ENCODE measurements at regions not wholly inside any gene's neighbourhood (a gene's known extent, or its start where the extent isn't known, plus 50 kb on each side); places are given as distances from the start of the nearest gene placed in this dataset.

- TF ChIP-seq, protein P1, sequence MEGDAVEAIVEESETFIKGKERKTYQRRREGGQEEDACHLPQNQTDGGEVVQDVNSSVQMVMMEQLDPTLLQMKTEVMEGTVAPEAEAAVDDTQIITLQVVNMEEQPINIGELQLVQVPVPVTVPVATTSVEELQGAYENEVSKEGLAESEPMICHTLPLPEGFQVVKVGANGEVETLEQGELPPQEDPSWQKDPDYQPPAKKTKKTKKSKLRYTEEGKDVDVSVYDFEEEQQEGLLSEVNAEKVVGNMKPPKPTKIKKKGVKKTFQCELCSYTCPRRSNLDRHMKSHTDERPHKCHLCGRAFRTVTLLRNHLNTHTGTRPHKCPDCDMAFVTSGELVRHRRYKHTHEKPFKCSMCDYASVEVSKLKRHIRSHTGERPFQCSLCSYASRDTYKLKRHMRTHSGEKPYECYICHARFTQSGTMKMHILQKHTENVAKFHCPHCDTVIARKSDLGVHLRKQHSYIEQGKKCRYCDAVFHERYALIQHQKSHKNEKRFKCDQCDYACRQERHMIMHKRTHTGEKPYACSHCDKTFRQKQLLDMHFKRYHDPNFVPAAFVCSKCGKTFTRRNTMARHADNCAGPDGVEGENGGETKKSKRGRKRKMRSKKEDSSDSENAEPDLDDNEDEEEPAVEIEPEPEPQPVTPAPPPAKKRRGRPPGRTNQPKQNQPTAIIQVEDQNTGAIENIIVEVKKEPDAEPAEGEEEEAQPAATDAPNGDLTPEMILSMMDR (IDR thresholded peaks at IDR 0.05; ENCODE audit: unreplicated experiment) = no peak
- Mint-ChIP-seq H3K4me3 (ENCODE audit: low read depth, unreplicated experiment) (no peak overlapping the region), H3K9me3 (ENCODE audit: low read depth, unreplicated experiment) (peaks cover 8% of the 10 kb centered on the region), H3K27ac (ENCODE audit: unreplicated experiment) (no peak overlapping the region), H3K4me1 (ENCODE audit: low read depth, unreplicated experiment) (no peaks in the 10 kb centered on the region), H3K27me3 (ENCODE audit: unreplicated experiment) (peaks cover 10% of the 10 kb centered on the region), H3K36me3 (ENCODE audit: insufficient read depth, unreplicated experiment) (no peaks in the 10 kb centered on the region)
- CTCF ChIA-PET = no interaction called here
- no TSS peak for BruUV-seq (replicated peaks)
- DNase-seq = no peak
- intact Hi-C loops (cut with micrococcal nuclease; ENCODE audit: unreplicated experiment) = loop anchor here (5.0 kb wide), 1 partner anchor 1023 kb away; no protein-coding TSS in a partner anchor
Observed at GRCh38 chr4:17320046-17320445, 191.8 kb downstream of the QDPR start.

DNA sequence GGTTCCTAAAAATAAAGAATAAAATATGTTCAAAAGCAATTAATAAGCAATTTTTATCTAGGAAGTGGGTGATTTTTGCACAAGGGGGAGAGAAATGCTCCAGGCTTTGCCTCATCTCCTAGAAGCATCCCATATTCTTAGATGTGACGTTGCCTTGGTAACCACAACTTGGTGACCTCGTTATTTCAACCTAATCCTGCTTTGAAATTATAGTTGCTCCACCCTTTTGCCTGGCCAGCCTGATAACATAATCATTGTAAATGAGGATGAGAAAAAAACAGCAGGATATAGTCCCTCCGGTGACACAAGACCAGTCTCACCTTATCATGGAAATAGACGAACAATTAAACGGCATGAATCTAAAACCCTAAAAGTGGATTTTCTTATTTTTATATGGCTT is 194.4 kb downstream of the QDPR start:
- H3K9me3 Mint-ChIP-seq (ENCODE audit: low read depth, unreplicated experiment) = peaks cover 8% of the 10 kb centered on the region
- H3K4me3 Mint-ChIP-seq (ENCODE audit: low read depth, unreplicated experiment) = no peak overlapping the region
- TF ChIP-seq, protein P1 (IDR thresholded peaks at IDR 0.05; ENCODE audit: unreplicated experiment) = no peak
- intact Hi-C loops (cut with micrococcal nuclease; ENCODE audit: unreplicated experiment) = no loop called here
- H3K27ac Mint-ChIP-seq (ENCODE audit: unreplicated experiment) = no peak overlapping the region
- no peak for DNase-seq
- no peaks in the 10 kb centered on the region for H3K4me1 Mint-ChIP-seq (ENCODE audit: low read depth, unreplicated experiment)
- H3K27me3 Mint-ChIP-seq (ENCODE audit: unreplicated experiment) = peaks cover 10% of the 10 kb centered on the region
- CTCF ChIA-PET = no interaction called here
- BruUV-seq (replicated peaks) = no TSS peak
- no peaks in the 10 kb centered on the region for H3K36me3 Mint-ChIP-seq (ENCODE audit: insufficient read depth, unreplicated experiment)

DNA sequence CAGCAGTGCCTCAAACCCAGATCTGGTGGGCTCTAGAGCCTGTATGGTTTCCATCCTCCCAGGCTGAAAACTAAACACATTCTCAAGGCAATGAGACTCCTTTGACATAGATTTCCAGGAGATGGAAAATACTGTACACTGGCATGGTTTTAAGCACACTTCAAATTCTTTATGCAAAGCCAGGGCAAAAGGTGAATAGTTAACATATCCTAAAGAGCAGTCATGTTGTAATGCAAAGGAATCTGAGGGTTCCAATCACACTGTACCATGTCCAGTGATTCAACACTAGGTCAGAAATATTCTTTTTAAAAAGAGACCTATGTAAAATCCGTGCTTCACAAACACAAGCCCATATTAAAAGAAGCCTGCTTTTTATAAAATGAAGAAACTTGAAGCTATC is 195.3 kb downstream of the QDPR start:
- no peak for DNase-seq
- Mint-ChIP-seq H3K4me1 (ENCODE audit: low read depth, unreplicated experiment) (no peaks in the 10 kb centered on the region), H3K27ac (ENCODE audit: unreplicated experiment) (no peak overlapping the region), H3K9me3 (ENCODE audit: low read depth, unreplicated experiment) (peaks cover 8% of the 10 kb centered on the region), H3K36me3 (ENCODE audit: insufficient read depth, unreplicated experiment) (no peaks in the 10 kb centered on the region), H3K4me3 (ENCODE audit: low read depth, unreplicated experiment) (no peak overlapping the region), H3K27me3 (ENCODE audit: unreplicated experiment) (peaks cover 10% of the 10 kb centered on the region)
- CTCF ChIA-PET = no interaction called here
- TF ChIP-seq, protein P1 (IDR thresholded peaks at IDR 0.05; ENCODE audit: unreplicated experiment) = no peak
- intact Hi-C loops (cut with micrococcal nuclease; ENCODE audit: unreplicated experiment) = no loop called here
- no TSS peak for BruUV-seq (replicated peaks)

DNA sequence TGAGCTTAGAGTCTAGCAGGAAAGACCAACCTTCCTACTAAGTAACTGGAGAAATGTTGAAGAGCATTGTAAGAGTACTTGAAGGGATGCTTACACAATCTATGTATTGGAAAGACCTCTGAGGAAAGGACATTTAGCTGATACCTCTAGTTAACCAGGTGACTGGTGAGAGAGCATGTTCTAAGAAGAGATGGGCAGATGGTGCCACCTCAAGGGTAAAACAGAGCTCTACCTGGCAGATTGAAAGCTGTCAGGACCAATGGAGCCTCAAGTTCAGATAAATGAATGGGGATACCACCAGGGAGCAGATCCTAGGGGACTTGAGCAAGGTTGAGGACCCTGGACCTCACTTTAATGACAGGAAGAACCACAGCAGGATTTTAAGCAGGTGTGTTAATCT is 196.4 kb downstream of the QDPR start:
- DNase-seq = no peak
- TF ChIP-seq, protein P1 (IDR thresholded peaks at IDR 0.05; ENCODE audit: unreplicated experiment) = no peak
- no TSS peak for BruUV-seq (replicated peaks)
- H3K36me3 Mint-ChIP-seq (ENCODE audit: insufficient read depth, unreplicated experiment) = no peaks in the 10 kb centered on the region
- no peak overlapping the region for H3K27ac Mint-ChIP-seq (ENCODE audit: unreplicated experiment)
- H3K27me3 Mint-ChIP-seq (ENCODE audit: unreplicated experiment) = peaks cover 10% of the 10 kb centered on the region
- H3K4me3 Mint-ChIP-seq (ENCODE audit: low read depth, unreplicated experiment) = no peak overlapping the region
- intact Hi-C loops (cut with micrococcal nuclease; ENCODE audit: unreplicated experiment) = no loop called here
- peaks cover 3% of the 10 kb centered on the region for H3K9me3 Mint-ChIP-seq (ENCODE audit: low read depth, unreplicated experiment)
- H3K4me1 Mint-ChIP-seq (ENCODE audit: low read depth, unreplicated experiment) = no peaks in the 10 kb centered on the region
- CTCF ChIA-PET = no interaction called here
